Neural progenitor cell (in vitro differentiated cells): ENCODE measurements at regions not wholly inside any gene's neighbourhood (a gene's known extent, or its start where the extent isn't known, plus 50 kb on each side); places are given as distances from the start of the nearest gene placed in this dataset.
"Not testable (repeated sequence)": the region's sequence is repeated elsewhere in the genome, so short reads cannot be mapped to it uniquely, and the experiment has no call there.

Source experiments
- DNase-seq: peaks from one replicate; pipeline ENCODE4 v3.0.0-alpha.2; 2016; ENCODE audit warnings: low spot score
- H2AFZ ChIP-seq: fragments of 200-600 bp; sonication (generic); replicated peaks from 2 replicates; pipeline ENCODE4 v1.6.1; 2016; ENCODE audit warnings: antibody characterized with exemption
- H3F3A ChIP-seq: fragments of 200-600 bp; sonication (generic); 2 replicates; pipeline ENCODE4 v1.6.1; 2016; ENCODE audit warnings: antibody characterized with exemption, low read depth
- H3K27ac ChIP-seq: fragments of 200-600 bp; sonication (generic); 2 replicates; pipeline ENCODE4 v1.5.1; 2016; ENCODE audit warnings: mild to moderate bottlenecking
- H3K27me3 ChIP-seq: fragments of 200-600 bp; sonication (generic); 2 replicates; pipeline ENCODE4 v1.6.1; 2016; ENCODE audit warnings: mild to moderate bottlenecking, moderate library complexity
- H3K36me3 ChIP-seq: fragments of 200-600 bp; sonication (generic); 2 replicates; pipeline ENCODE4 v1.5.1; 2016
- H3K4me1 ChIP-seq: fragments of 200-600 bp; sonication (generic); 2 replicates; pipeline ENCODE4 v1.6.1; 2016; ENCODE audit warnings: mixed run types
- H3K4me2 ChIP-seq: fragments of 200-600 bp; sonication (generic); 2 replicates; pipeline ENCODE4 v1.6.1; 2016
- H3K4me3 ChIP-seq: fragments of 200-600 bp; sonication (generic); 2 replicates; pipeline ENCODE4 v1.5.1; 2016
- H3K79me2 ChIP-seq: fragments of 200-600 bp; sonication (generic); 2 replicates; pipeline ENCODE4 v1.6.1; 2016; ENCODE audit warnings: low read depth
- H3K9ac ChIP-seq: fragments of 200-600 bp; sonication (generic); 2 replicates; pipeline ENCODE4 v1.6.1; 2016
- H3K9me3 ChIP-seq: fragments of 200-600 bp; sonication (generic); 2 replicates; pipeline ENCODE4 v1.5.1; 2016; ENCODE audit warnings: low read depth
- H4K20me1 ChIP-seq: fragments of 200-600 bp; sonication (generic); 2 replicates; pipeline ENCODE4 v1.6.1; 2016; ENCODE audit warnings: low read depth
- H3K27ac Mint-ChIP-seq: 3 replicates; pipeline ENCODE4 v1.8.0; 2021; ENCODE audit warnings: mixed read lengths
- H3K27me3 Mint-ChIP-seq: 2 replicates; pipeline ENCODE4 v1.8.0; 2022; ENCODE audit warnings: low read depth, mild to moderate bottlenecking, inconsistent platforms, moderate library complexity, mixed read lengths; ENCODE audit not compliant: insufficient read depth
- H3K36me3 Mint-ChIP-seq: 3 replicates; pipeline ENCODE4 v1.8.0; 2021; ENCODE audit warnings: mixed read lengths
- H3K4me1 Mint-ChIP-seq: 3 replicates; pipeline ENCODE4 v1.8.0; 2021; ENCODE audit warnings: mixed read lengths
- H3K4me3 Mint-ChIP-seq: 3 replicates; pipeline ENCODE4 v1.8.0; 2021; ENCODE audit warnings: mild to moderate bottlenecking, moderate library complexity, mixed read lengths
- H3K9me3 Mint-ChIP-seq: 3 replicates; pipeline ENCODE4 v1.8.0; 2020; ENCODE audit warnings: mixed read lengths
- EZH2 ChIP-seq: fragments of 200-600 bp; sonication (generic); IDR thresholded peaks from 2 replicates; pipeline ENCODE4 v1.6.1; 2017; ENCODE audit warnings: antibody characterized with exemption, mild to moderate bottlenecking, moderate library complexity
- EZH2phosphoT487 ChIP-seq: fragments of 200-600 bp; sonication (generic); IDR thresholded peaks from 2 replicates; pipeline ENCODE4 v1.6.1; 2017; ENCODE audit warnings: antibody characterized with exemption
- TF ChIP-seq, protein P1 (sequence below): fragments of 200-600 bp; sonication (generic); IDR thresholded peaks from 2 replicates; pipeline ENCODE4 v1.5.1; 2017; ENCODE audit warnings: antibody characterized with exemption, mild to moderate bottlenecking

- Histone ChIP-seq H3K4me1 (peaks cover 10% of the 10 kb centered on the region), H2AFZ (no peak overlapping the region), H3K9me3 (no peaks in the 10 kb centered on the region), H3K4me3 (no peak overlapping the region), H3K79me2 (no peaks in the 10 kb centered on the region), H3K4me2 (no peak overlapping the region), H4K20me1 (no peaks in the 10 kb centered on the region), H3K9ac (no peak overlapping the region), H3K27me3 (no peaks in the 10 kb centered on the region), H3K36me3 (no peaks in the 10 kb centered on the region), H3K27ac (no peak overlapping the region), H3F3A (peaks cover under 1% of the 10 kb centered on the region)
- no peak for DNase-seq
- peaks cover 22% of the 10 kb centered on the region for H3K4me1 Mint-ChIP-seq
- no peak overlapping the region for H3K27ac Mint-ChIP-seq
- H3K36me3 Mint-ChIP-seq = no peaks in the 10 kb centered on the region
- no peak overlapping the region for H3K4me3 Mint-ChIP-seq
- no peaks in the 10 kb centered on the region for H3K9me3 Mint-ChIP-seq
- TF ChIP-seq, protein P1, sequence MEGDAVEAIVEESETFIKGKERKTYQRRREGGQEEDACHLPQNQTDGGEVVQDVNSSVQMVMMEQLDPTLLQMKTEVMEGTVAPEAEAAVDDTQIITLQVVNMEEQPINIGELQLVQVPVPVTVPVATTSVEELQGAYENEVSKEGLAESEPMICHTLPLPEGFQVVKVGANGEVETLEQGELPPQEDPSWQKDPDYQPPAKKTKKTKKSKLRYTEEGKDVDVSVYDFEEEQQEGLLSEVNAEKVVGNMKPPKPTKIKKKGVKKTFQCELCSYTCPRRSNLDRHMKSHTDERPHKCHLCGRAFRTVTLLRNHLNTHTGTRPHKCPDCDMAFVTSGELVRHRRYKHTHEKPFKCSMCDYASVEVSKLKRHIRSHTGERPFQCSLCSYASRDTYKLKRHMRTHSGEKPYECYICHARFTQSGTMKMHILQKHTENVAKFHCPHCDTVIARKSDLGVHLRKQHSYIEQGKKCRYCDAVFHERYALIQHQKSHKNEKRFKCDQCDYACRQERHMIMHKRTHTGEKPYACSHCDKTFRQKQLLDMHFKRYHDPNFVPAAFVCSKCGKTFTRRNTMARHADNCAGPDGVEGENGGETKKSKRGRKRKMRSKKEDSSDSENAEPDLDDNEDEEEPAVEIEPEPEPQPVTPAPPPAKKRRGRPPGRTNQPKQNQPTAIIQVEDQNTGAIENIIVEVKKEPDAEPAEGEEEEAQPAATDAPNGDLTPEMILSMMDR = no peak
- TF ChIP-seq EZH2phosphoT487 = no peak
- no peak for TF ChIP-seq EZH2
- H3K27me3 Mint-ChIP-seq = peaks cover 2% of the 10 kb centered on the region
Observed at GRCh38 chr20:52034581-52034980, 157.0 kb downstream of the ZFP64 start.

GRCh38 chr20:52033313-52033712 is 158.3 kb downstream of the ZFP64 start:
- H4K20me1 ChIP-seq = no peaks in the 10 kb centered on the region
- Mint-ChIP-seq H3K9me3 (no peaks in the 10 kb centered on the region), H3K27ac (no peak overlapping the region), H3K36me3 (no peaks in the 10 kb centered on the region), H3K4me3 (no peak overlapping the region), H3K4me1 (peaks cover 14% of the 10 kb centered on the region), H3K27me3 (peaks cover 2% of the 10 kb centered on the region)
- no peaks in the 10 kb centered on the region for H3F3A ChIP-seq
- H3K4me2 ChIP-seq = no peak overlapping the region
- no peaks in the 10 kb centered on the region for H3K9me3 ChIP-seq
- no peak overlapping the region for H3K4me3 ChIP-seq
- no peaks in the 10 kb centered on the region for H3K79me2 ChIP-seq
- no peak overlapping the region for H3K27ac ChIP-seq
- DNase-seq = no peak
- H3K4me1 ChIP-seq = no peaks in the 10 kb centered on the region
- no peak overlapping the region for H3K9ac ChIP-seq
- H3K36me3 ChIP-seq = no peaks in the 10 kb centered on the region
- TF ChIP-seq, protein P1 = no peak
- TF ChIP-seq EZH2phosphoT487 (no peak), EZH2 (no peak)
- no peaks in the 10 kb centered on the region for H3K27me3 ChIP-seq
- no peak overlapping the region for H2AFZ ChIP-seq

DNA sequence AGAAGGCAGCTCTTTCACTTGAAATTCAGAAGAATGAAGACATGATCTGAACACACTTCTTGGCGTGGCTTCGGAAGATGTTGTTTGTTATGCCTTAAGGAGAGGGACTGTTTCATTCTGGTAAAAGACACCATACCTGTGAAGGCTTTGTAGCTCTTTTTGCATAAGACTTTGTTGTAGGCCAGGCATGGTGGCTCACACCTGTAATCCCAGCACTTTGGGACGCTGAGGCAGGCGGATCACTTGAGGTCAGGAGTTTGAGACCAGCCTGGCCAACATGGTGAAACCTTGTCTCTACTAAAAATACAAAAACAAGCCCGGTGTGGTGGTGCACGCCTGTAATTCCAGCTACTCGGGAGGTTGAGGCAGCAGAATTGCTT is 159.3 kb downstream of the ZFP64 start:
- H3K9ac ChIP-seq, H3K9me3 ChIP-seq, H3K27me3 Mint-ChIP-seq, H3K27ac ChIP-seq, H3K9me3 Mint-ChIP-seq, H3K36me3 Mint-ChIP-seq, H3K4me2 ChIP-seq, H3K27me3 ChIP-seq, H3F3A ChIP-seq, H3K36me3 ChIP-seq, H4K20me1 ChIP-seq, H3K4me3 Mint-ChIP-seq, H3K79me2 ChIP-seq, H2AFZ ChIP-seq, H3K4me1 ChIP-seq, DNase-seq, H3K4me3 ChIP-seq: not testable (repeated sequence)
- Mint-ChIP-seq H3K4me1 (peaks cover 14% of the 10 kb centered on the region), H3K27ac (peak overlapping the region; percentile 6)

GRCh38 chr20:52031563-52032303 is 159.8 kb downstream of the ZFP64 start:
- peaks cover 4% of the 10 kb centered on the region for H3K27me3 Mint-ChIP-seq
- H3K4me2 ChIP-seq = no peak overlapping the region
- H3K27me3 ChIP-seq = no peaks in the 10 kb centered on the region
- H3K4me1 Mint-ChIP-seq = peaks cover 14% of the 10 kb centered on the region
- no peaks in the 10 kb centered on the region for H4K20me1 ChIP-seq
- H3K4me3 Mint-ChIP-seq = no peak overlapping the region
- H3K9ac ChIP-seq = no peak overlapping the region
- H3K36me3 Mint-ChIP-seq = no peaks in the 10 kb centered on the region
- H3K9me3 ChIP-seq = no peaks in the 10 kb centered on the region
- H3K4me3 ChIP-seq = no peak overlapping the region
- H3K27ac ChIP-seq = no peak overlapping the region
- H2AFZ ChIP-seq = peak overlapping the region; percentile 9
- no peaks in the 10 kb centered on the region for H3K4me1 ChIP-seq
- H3K79me2 ChIP-seq = no peaks in the 10 kb centered on the region
- no peaks in the 10 kb centered on the region for H3K36me3 ChIP-seq
- H3K9me3 Mint-ChIP-seq = no peaks in the 10 kb centered on the region
- TF ChIP-seq EZH2phosphoT487 (no peak), EZH2 (no peak)
- TF ChIP-seq, protein P1 = no peak
- DNase-seq = no peak
- no peaks in the 10 kb centered on the region for H3F3A ChIP-seq
- H3K27ac Mint-ChIP-seq = peak overlapping the region; percentile 6
